DOHH2 (cell line): ENCODE measurements at regions not wholly inside any gene's neighbourhood (a gene's known extent, or its start where the extent isn't known, plus 50 kb on each side); places are given as distances from the start of the nearest gene placed in this dataset.

Experiments used
- H3F3A ChIP-seq: fragments of 200-600 bp; sonication (generic), shearing (Covaris generic); 2 replicates; pipeline ENCODE4 v1.6.0; 2016; ENCODE audit warnings: antibody characterized with exemption, mild to moderate bottlenecking; ENCODE audit not compliant: control insufficient read depth, insufficient read depth
- H3K27ac ChIP-seq: fragments of 200-600 bp; sonication (generic); 2 replicates; pipeline ENCODE4 v1.5.1; 2014; ENCODE audit warnings: low read depth, mild to moderate bottlenecking, low read length, moderate library complexity
- H3K27me3 ChIP-seq: fragments of 200-600 bp; sonication (generic); 2 replicates; pipeline ENCODE4 v1.6.1; 2014; ENCODE audit warnings: mild to moderate bottlenecking, low read length, mixed read lengths; ENCODE audit not compliant: control insufficient read depth
- H3K36me3 ChIP-seq: fragments of 200-600 bp; sonication (generic); 2 replicates; pipeline ENCODE4 v1.6.1; 2014; ENCODE audit warnings: mild to moderate bottlenecking, low read length, moderate library complexity, mixed read lengths; ENCODE audit not compliant: control insufficient read depth
- H3K4me1 ChIP-seq: fragments of 200-600 bp; sonication (generic); 2 replicates; pipeline ENCODE4 v1.6.1; 2014; ENCODE audit warnings: mild to moderate bottlenecking, low read length, mixed read lengths; ENCODE audit not compliant: control insufficient read depth
- H3K4me2 ChIP-seq: fragments of 200-600 bp; sonication (generic); 2 replicates; pipeline ENCODE4 v1.6.0; 2014; ENCODE audit warnings: mild to moderate bottlenecking, low read length, moderate library complexity
- H3K4me3 ChIP-seq: fragments of 200-600 bp; sonication (generic); 2 replicates; pipeline ENCODE4 v1.5.1; 2014; ENCODE audit warnings: mild to moderate bottlenecking, low read length, mixed read lengths
- H3K79me2 ChIP-seq: fragments of 200-600 bp; sonication (generic); 2 replicates; pipeline ENCODE4 v1.6.1; 2014; ENCODE audit warnings: mild to moderate bottlenecking, low read length, mixed read lengths; ENCODE audit not compliant: control insufficient read depth
- H3K9me2 ChIP-seq: fragments of 200-600 bp; sonication (generic); replicated peaks from 2 replicates; pipeline ENCODE4 v1.6.1; 2014; ENCODE audit warnings: mild to moderate bottlenecking, low read length, mixed read lengths; ENCODE audit not compliant: control insufficient read depth
- H3K9me3 ChIP-seq: fragments of 200-600 bp; sonication (generic); 2 replicates; pipeline ENCODE4 v1.6.1; 2014; ENCODE audit warnings: antibody characterized with exemption, low read length, mixed read lengths; ENCODE audit not compliant: control insufficient read depth, insufficient read depth
- H4K20me1 ChIP-seq: fragments of 200-600 bp; sonication (generic); 2 replicates; pipeline ENCODE4 v1.6.0; 2014; ENCODE audit warnings: low read depth, mild to moderate bottlenecking, antibody characterized with exemption, low read length, moderate library complexity; ENCODE audit not compliant: control insufficient read depth, insufficient read depth
- CTCF ChIP-seq: fragments of 200-600 bp; sonication (generic); IDR thresholded peaks from one replicate; pipeline ENCODE4 v1.5.1; 2014; ENCODE audit warnings: antibody characterized with exemption, mild to moderate bottlenecking, low read depth, low read length; ENCODE audit not compliant: poor library complexity, severe bottlenecking
- EZH2phosphoT487 ChIP-seq: fragments of 200-600 bp; sonication (generic); IDR thresholded peaks from 2 replicates; pipeline ENCODE4 v1.6.1; 2017; ENCODE audit warnings: borderline replicate concordance, mild to moderate bottlenecking, antibody characterized with exemption, low read length, moderate library complexity, mixed read lengths

GRCh38 chr2:207276858-207277257, 111.1 kb upstream of the KLF7 start:
- Histone ChIP-seq H4K20me1 (no peaks in the 10 kb centered on the region), H3K36me3 (no peaks in the 10 kb centered on the region), H3K9me2 (no peaks in the 10 kb centered on the region), H3F3A (no peaks in the 10 kb centered on the region), H3K27me3 (no peaks in the 10 kb centered on the region), H3K9me3 (no peaks in the 10 kb centered on the region), H3K4me3 (no peak overlapping the region), H3K27ac (no peak overlapping the region), H3K79me2 (no peaks in the 10 kb centered on the region), H3K4me2 (no peak overlapping the region), H3K4me1 (no peaks in the 10 kb centered on the region)
- TF ChIP-seq CTCF (no peak), EZH2phosphoT487 (no peak)

GRCh38 chr2:207279520-207279919, 113.8 kb upstream of the KLF7 start:
- H3K36me3 ChIP-seq = no peaks in the 10 kb centered on the region
- H3K9me3 ChIP-seq = no peaks in the 10 kb centered on the region
- H3K4me2 ChIP-seq = no peak overlapping the region
- TF ChIP-seq EZH2phosphoT487 (no peak), CTCF (no peak)
- H3K27ac ChIP-seq = no peak overlapping the region
- no peaks in the 10 kb centered on the region for H3F3A ChIP-seq
- no peaks in the 10 kb centered on the region for H3K9me2 ChIP-seq
- H3K4me3 ChIP-seq = no peak overlapping the region
- no peaks in the 10 kb centered on the region for H3K4me1 ChIP-seq
- no peaks in the 10 kb centered on the region for H4K20me1 ChIP-seq
- no peaks in the 10 kb centered on the region for H3K79me2 ChIP-seq
- H3K27me3 ChIP-seq = peaks cover 5% of the 10 kb centered on the region; the same call in 1 of the 2 replicates

- Histone ChIP-seq H3K9me3 (no peaks in the 10 kb centered on the region), H3K27ac (no peak overlapping the region), H3K4me1 (no peaks in the 10 kb centered on the region), H3K36me3 (no peaks in the 10 kb centered on the region), H3K9me2 (no peaks in the 10 kb centered on the region), H3K79me2 (no peaks in the 10 kb centered on the region), H3K4me2 (no peak overlapping the region), H3K27me3 (peaks cover 13% of the 10 kb centered on the region), H4K20me1 (no peaks in the 10 kb centered on the region), H3F3A (no peaks in the 10 kb centered on the region), H3K4me3 (no peak overlapping the region)
- no peak for TF ChIP-seq CTCF
- TF ChIP-seq EZH2phosphoT487 = no peak
These were observed 115.7 kb upstream of the KLF7 start for GRCh38 chr2:207281436-207281835.

- Histone ChIP-seq H4K20me1 (no peaks in the 10 kb centered on the region), H3K27me3 (peaks cover 16% of the 10 kb centered on the region), H3K9me3 (no peaks in the 10 kb centered on the region), H3K4me1 (no peaks in the 10 kb centered on the region), H3K9me2 (no peaks in the 10 kb centered on the region), H3K4me3 (no peak overlapping the region), H3F3A (no peaks in the 10 kb centered on the region), H3K27ac (no peak overlapping the region), H3K36me3 (no peaks in the 10 kb centered on the region), H3K4me2 (no peak overlapping the region), H3K79me2 (no peaks in the 10 kb centered on the region)
- TF ChIP-seq CTCF = no peak
- TF ChIP-seq EZH2phosphoT487 = no peak
These were observed 117.2 kb upstream of the KLF7 start for GRCh38 chr2:207282916-207283315.
